ENCODE measurements at regions not wholly inside any gene's neighbourhood (a gene's known extent, or its start where the extent isn't known, plus 50 kb on each side); places are given as distances from the start of the nearest gene placed in this dataset.

DNA sequence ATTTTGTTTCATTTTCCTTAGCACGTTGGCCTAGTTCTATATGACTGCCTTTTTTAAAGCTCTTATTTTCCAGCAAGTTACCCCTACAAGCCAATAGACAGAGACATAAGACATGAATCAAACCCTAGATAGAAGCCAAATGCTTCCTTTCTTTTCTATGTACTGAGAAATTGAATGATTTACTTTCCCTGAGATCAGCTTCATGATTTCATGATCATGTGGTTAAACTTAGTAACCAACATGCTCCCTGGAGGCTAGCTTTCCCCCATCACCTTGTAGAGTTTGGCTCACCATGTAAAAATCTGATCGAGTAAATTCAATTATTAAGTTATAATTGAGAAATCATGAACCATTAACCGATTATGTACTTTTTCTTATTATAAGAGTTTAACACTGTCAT, 148.1 kb upstream of the LRIG3 start:
- TF ChIP-seq EP300 (IDR thresholded peaks at IDR 0.05; ENCODE audit: borderline replicate concordance) (no peak), RAD21 (IDR thresholded peaks at IDR 0.05; ENCODE audit: low read depth) (no peak), YY1 (IDR thresholded peaks at IDR 0.05; ENCODE audit: low read depth) (no peak), CEBPB (IDR thresholded peaks at IDR 0.05) (no peak), REST (IDR thresholded peaks at IDR 0.05; ENCODE audit: low read depth) (no peak), NFIC (IDR thresholded peaks at IDR 0.05) (no peak), TEAD4 (IDR thresholded peaks at IDR 0.05) (no peak)
